HL-60 (cell line): ENCODE measurements at regions not wholly inside any gene's neighbourhood (a gene's known extent, or its start where the extent isn't known, plus 50 kb on each side); places are given as distances from the start of the nearest gene placed in this dataset.
A peak's percentile ranks its signal among the peaks of the same experiment; 100 is the strongest.

Source experiments
- DNase-seq, 2 experiments: peaks; one replicate each; pipeline ENCODE4 v3.0.0-alpha.2; 2010 to 2020; ENCODE audit warnings: low read depth in 1 of 2, low spot score in 1 of 2
- H3K27ac ChIP-seq: fragments of 250-450 bp; sonication (Bioruptor Pico); replicated peaks from 2 replicates; pipeline ENCODE4 v1.5.1; 2020; ENCODE audit warnings: mild to moderate bottlenecking, moderate library complexity
- H3K27me3 ChIP-seq: fragments of 250-450 bp; sonication (Bioruptor Pico); 2 replicates; pipeline ENCODE4 v1.5.1; 2021; ENCODE audit warnings: mild to moderate bottlenecking, moderate library complexity; ENCODE audit not compliant: insufficient read depth, poor library complexity, severe bottlenecking
- H3K4me3 ChIP-seq: replicated peaks from 2 replicates; pipeline ENCODE4 v1.5.1; 2011; ENCODE audit warnings: mild to moderate bottlenecking, control low read depth, low read length; ENCODE audit not compliant: insufficient read depth
- CTCF ChIP-seq: IDR thresholded peaks from one replicate; pipeline ENCODE4 v1.5.1; 2011; ENCODE audit warnings: low read length, control low read depth, inconsistent platforms; ENCODE audit not compliant: insufficient read depth
- GABPA ChIP-seq: IDR thresholded peaks from 2 replicates; pipeline ENCODE4 v1.6.1; 2012; ENCODE audit warnings: low read depth
- POLR2AphosphoS5 ChIP-seq: IDR thresholded peaks from 2 replicates; pipeline ENCODE4 v1.6.1; 2012; ENCODE audit warnings: low read depth
- SPI1 ChIP-seq: IDR thresholded peaks from 2 replicates; pipeline ENCODE4 v1.6.1; 2012; ENCODE audit warnings: low read depth, mild to moderate bottlenecking, borderline replicate concordance
- TF ChIP-seq, protein P1 (sequence below): IDR thresholded peaks from 2 replicates; pipeline ENCODE4 v1.6.1; 2012; ENCODE audit warnings: low read depth; ENCODE audit not compliant: insufficient replicate concordance

- Histone ChIP-seq H3K4me3 (no peak overlapping the region), H3K27ac (no peak overlapping the region), H3K27me3 (no peaks in the 10 kb centered on the region)
- TF ChIP-seq CTCF (no peak), SPI1 (no peak), GABPA (no peak), POLR2AphosphoS5 (no peak)
- TF ChIP-seq, protein P1, sequence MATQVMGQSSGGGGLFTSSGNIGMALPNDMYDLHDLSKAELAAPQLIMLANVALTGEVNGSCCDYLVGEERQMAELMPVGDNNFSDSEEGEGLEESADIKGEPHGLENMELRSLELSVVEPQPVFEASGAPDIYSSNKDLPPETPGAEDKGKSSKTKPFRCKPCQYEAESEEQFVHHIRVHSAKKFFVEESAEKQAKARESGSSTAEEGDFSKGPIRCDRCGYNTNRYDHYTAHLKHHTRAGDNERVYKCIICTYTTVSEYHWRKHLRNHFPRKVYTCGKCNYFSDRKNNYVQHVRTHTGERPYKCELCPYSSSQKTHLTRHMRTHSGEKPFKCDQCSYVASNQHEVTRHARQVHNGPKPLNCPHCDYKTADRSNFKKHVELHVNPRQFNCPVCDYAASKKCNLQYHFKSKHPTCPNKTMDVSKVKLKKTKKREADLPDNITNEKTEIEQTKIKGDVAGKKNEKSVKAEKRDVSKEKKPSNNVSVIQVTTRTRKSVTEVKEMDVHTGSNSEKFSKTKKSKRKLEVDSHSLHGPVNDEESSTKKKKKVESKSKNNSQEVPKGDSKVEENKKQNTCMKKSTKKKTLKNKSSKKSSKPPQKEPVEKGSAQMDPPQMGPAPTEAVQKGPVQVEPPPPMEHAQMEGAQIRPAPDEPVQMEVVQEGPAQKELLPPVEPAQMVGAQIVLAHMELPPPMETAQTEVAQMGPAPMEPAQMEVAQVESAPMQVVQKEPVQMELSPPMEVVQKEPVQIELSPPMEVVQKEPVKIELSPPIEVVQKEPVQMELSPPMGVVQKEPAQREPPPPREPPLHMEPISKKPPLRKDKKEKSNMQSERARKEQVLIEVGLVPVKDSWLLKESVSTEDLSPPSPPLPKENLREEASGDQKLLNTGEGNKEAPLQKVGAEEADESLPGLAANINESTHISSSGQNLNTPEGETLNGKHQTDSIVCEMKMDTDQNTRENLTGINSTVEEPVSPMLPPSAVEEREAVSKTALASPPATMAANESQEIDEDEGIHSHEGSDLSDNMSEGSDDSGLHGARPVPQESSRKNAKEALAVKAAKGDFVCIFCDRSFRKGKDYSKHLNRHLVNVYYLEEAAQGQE, result no peak
- no peak for DNase-seq
These were observed 54.4 kb upstream of the TMEM72 start for GRCh38 chr10:44856696-44857095.

GRCh38 chr10:44857363-44858016 lies 53.6 kb upstream of the TMEM72 start:
- Histone ChIP-seq H3K27ac (no peak overlapping the region), H3K27me3 (peaks cover under 1% of the 10 kb centered on the region), H3K4me3 (no peak overlapping the region)
- peak; percentile 24 to 43 for DNase-seq
- TF ChIP-seq, protein P1, result no peak
- TF ChIP-seq SPI1 (no peak), GABPA (no peak), CTCF (peak; percentile 97), POLR2AphosphoS5 (no peak)

GRCh38 chr10:44858017-44858371 lies 53.1 kb upstream of the TMEM72 start:
- Histone ChIP-seq H3K27ac (no peak overlapping the region), H3K27me3 (peaks cover 6% of the 10 kb centered on the region), H3K4me3 (no peak overlapping the region)
- TF ChIP-seq POLR2AphosphoS5, result no peak
- TF ChIP-seq, protein P1, result no peak
- TF ChIP-seq SPI1, result no peak
- TF ChIP-seq GABPA, result no peak
- TF ChIP-seq CTCF, result no peak
- no peak for DNase-seq
